Gastroesophageal sphincter (tissue), 3 donors: ENCODE measurements at regions not wholly inside any gene's neighbourhood (a gene's known extent, or its start where the extent isn't known, plus 50 kb on each side); places are given as distances from the start of the nearest gene placed in this dataset.

Experiments used
- EP300 ChIP-seq: sonication (generic); formaldehyde crosslinking; IDR thresholded peaks from one replicate; pipeline ENCODE4 v1.6.1; 2017; ENCODE audit warnings: antibody characterized with exemption, mild to moderate bottlenecking
- POLR2A ChIP-seq, 2 donors: fragments of 450-650 bp; IDR thresholded peaks; one replicate each; pipeline ENCODE4 v1.6.1; 2017; ENCODE audit warnings: antibody characterized with exemption in 2 of 2, mild to moderate bottlenecking in 2 of 2, moderate library complexity in 1 of 2
- POLR2AphosphoS5 ChIP-seq: sonication (generic); formaldehyde crosslinking; IDR thresholded peaks from one replicate; pipeline ENCODE4 v1.6.1; 2017; ENCODE audit warnings: antibody characterized with exemption
- TF ChIP-seq, protein P1 (sequence below), 4 experiments: fragments of 200-600 bp in 2 of 4; fragments of 450-650 bp in 2 of 4; sonication (generic) in 1 of 4; IDR thresholded peaks; one replicate each; pipeline ENCODE4 v1.5.1; 2017 to 2019; ENCODE audit warnings: antibody characterized with exemption in 4 of 4, mild to moderate bottlenecking in 2 of 4, moderate library complexity in 2 of 4

DNA sequence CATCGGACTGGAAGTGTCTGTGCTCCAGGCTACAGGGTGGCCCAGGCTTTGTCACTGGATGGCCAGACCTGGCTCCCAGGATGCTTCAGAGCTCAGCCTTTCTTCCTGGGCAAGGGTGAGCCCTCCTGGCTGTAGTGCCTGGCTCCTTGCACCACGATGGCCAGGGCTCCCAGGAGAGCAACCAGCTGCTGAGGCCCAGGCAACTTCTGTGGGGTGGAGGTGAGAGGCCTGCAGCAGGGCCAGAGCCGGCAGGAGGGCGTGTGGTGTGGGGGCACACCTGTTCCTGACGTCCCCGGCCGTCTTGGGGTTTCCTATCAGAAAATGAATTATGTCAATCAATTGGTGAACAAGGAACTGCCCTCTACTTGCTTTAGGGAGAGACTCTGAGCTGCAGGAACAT is 82.1 kb downstream of the DHCR7 start:
- TF ChIP-seq POLR2AphosphoS5 = no peak
- TF ChIP-seq, protein P1, sequence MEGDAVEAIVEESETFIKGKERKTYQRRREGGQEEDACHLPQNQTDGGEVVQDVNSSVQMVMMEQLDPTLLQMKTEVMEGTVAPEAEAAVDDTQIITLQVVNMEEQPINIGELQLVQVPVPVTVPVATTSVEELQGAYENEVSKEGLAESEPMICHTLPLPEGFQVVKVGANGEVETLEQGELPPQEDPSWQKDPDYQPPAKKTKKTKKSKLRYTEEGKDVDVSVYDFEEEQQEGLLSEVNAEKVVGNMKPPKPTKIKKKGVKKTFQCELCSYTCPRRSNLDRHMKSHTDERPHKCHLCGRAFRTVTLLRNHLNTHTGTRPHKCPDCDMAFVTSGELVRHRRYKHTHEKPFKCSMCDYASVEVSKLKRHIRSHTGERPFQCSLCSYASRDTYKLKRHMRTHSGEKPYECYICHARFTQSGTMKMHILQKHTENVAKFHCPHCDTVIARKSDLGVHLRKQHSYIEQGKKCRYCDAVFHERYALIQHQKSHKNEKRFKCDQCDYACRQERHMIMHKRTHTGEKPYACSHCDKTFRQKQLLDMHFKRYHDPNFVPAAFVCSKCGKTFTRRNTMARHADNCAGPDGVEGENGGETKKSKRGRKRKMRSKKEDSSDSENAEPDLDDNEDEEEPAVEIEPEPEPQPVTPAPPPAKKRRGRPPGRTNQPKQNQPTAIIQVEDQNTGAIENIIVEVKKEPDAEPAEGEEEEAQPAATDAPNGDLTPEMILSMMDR (IDR thresholded peaks at IDR 0.05) = no peak
- no peak for TF ChIP-seq POLR2A (IDR thresholded peaks at IDR 0.05)
- no peak for TF ChIP-seq EP300
